H1 (cell line): ENCODE measurements at regions not wholly inside any gene's neighbourhood (a gene's known extent, or its start where the extent isn't known, plus 50 kb on each side); places are given as distances from the start of the nearest gene placed in this dataset.

Experiments used
- CTCF ChIA-PET: fragments of 300-600 bp; sonication (Branson Sonifier 250); formaldehyde crosslinking; loops from one replicate; lab custom pipeline; 2021; ENCODE audit not compliant: partially characterized antibody; lab: Charles Lee
- POLR2A ChIA-PET: fragments of 300-600 bp; sonication (Branson Sonifier 250); formaldehyde crosslinking; loops from one replicate; lab custom pipeline; 2021; ENCODE audit warnings: inconsistent platforms; ENCODE audit not compliant: partially characterized antibody; lab: Charles Lee
- DNase-seq, 2 experiments: peaks; one replicate each; pipeline versions ENCODE4 v3.0.0 to v3.0.0-alpha.2; 2010 to 2022; ENCODE audit warnings: low spot score in 2 of 2, low read depth in 1 of 2, mixed read lengths in 1 of 2
- FAIRE-seq: peaks from 2 replicates; lab custom pipeline; 2011; peaks lifted over from hg19 to GRCh38; lab: Jason Lieb, UNC
- H2AFZ ChIP-seq: 2 replicates; pipeline ENCODE4 v1.8.1; 2012; ENCODE audit warnings: low read length, inconsistent platforms
- H2AK5ac ChIP-seq: 2 replicates; pipeline ENCODE4 v1.6.1; 2013; ENCODE audit warnings: low read depth, low read length
- H2BK120ac ChIP-seq: replicated peaks from 2 replicates; pipeline ENCODE3; 2013; ENCODE audit warnings: low read depth, low read length, inconsistent platforms
- H2BK12ac ChIP-seq: 2 replicates; pipeline ENCODE4 v1.6.1; 2013; ENCODE audit warnings: low read depth, low read length
- H2BK15ac ChIP-seq: 2 replicates; pipeline ENCODE4 v1.6.1; 2013; ENCODE audit warnings: low read length
- H2BK20ac ChIP-seq: 2 replicates; pipeline ENCODE4 v1.6.1; 2013; ENCODE audit warnings: low read length
- H2BK5ac ChIP-seq: 2 replicates; pipeline ENCODE4 v1.6.1; 2013; ENCODE audit warnings: low read depth, low read length
- H3K14ac ChIP-seq: 2 replicates; pipeline ENCODE4 v1.6.1; 2013; ENCODE audit warnings: inconsistent platforms; ENCODE audit not compliant: insufficient read length
- H3K18ac ChIP-seq: 2 replicates; pipeline ENCODE4 v1.6.1; 2013; ENCODE audit warnings: low read length; ENCODE audit errors: extremely low read depth
- H3K23ac ChIP-seq: 2 replicates; pipeline ENCODE4 v1.6.1; 2013; ENCODE audit warnings: inconsistent platforms; ENCODE audit not compliant: insufficient read length
- H3K23me2 ChIP-seq: 2 replicates; pipeline ENCODE4 v1.6.1; 2013; ENCODE audit warnings: low read depth, low read length
- H3K27ac ChIP-seq: 2 replicates; pipeline ENCODE4 v1.6.1; 2011; ENCODE audit warnings: low read depth, low read length, inconsistent platforms
- H3K27me3 ChIP-seq, 4 experiments: replicated peaks in 1 of 4; 1 replicate in 1 of 4; 2 replicates in 3 of 4; pipeline versions ENCODE4 v1.6.1 to v1.8.1; 2011 to 2013; ENCODE audit warnings: low read length in 3 of 4, mild to moderate bottlenecking in 3 of 4, inconsistent platforms in 2 of 4, mixed read lengths in 2 of 4, moderate library complexity in 1 of 4; ENCODE audit not compliant: control insufficient read depth in 3 of 4, insufficient read depth in 3 of 4; ENCODE audit errors: extremely low read depth in 1 of 4
- H3K36me3 ChIP-seq, 4 experiments: 2 replicates each; pipeline versions ENCODE4 v1.6.1 to v1.8.1; 2011 to 2013; ENCODE audit warnings: mild to moderate bottlenecking in 4 of 4, low read length in 3 of 4, moderate library complexity in 2 of 4, control low read depth in 1 of 4, inconsistent platforms in 1 of 4; ENCODE audit not compliant: insufficient read depth in 4 of 4, control insufficient read depth in 2 of 4
- H3K4ac ChIP-seq: replicated peaks from 2 replicates; pipeline ENCODE3; 2013; ENCODE audit warnings: low read length, low read depth, mixed read lengths, inconsistent platforms; ENCODE audit not compliant: insufficient read length
- H3K4me1 ChIP-seq, 4 experiments: replicated peaks in 1 of 4; 1 replicate in 1 of 4; 2 replicates in 3 of 4; pipeline versions ENCODE4 v1.6.1 to v1.8.1; 2011 to 2013; ENCODE audit warnings: low read length in 3 of 4, inconsistent platforms in 2 of 4, mixed read lengths in 1 of 4; ENCODE audit not compliant: insufficient read depth in 4 of 4, control insufficient read depth in 3 of 4
- H3K4me2 ChIP-seq, 2 experiments: 2 replicates each; pipeline versions ENCODE4 v1.6.1 to v1.8.1; 2011 to 2013; ENCODE audit warnings: low read depth in 2 of 2, low read length in 2 of 2, control low read depth in 1 of 2, inconsistent platforms in 1 of 2, mild to moderate bottlenecking in 1 of 2; ENCODE audit not compliant: insufficient read depth in 1 of 2
- H3K4me3 ChIP-seq, 4 experiments: fragments of 200-600, 300-600 bp in 1 of 4; sonication (generic), shearing (Covaris generic), sonication (Bioruptor Twin) in 1 of 4; 2 replicates each; pipeline versions ENCODE4 v1.5.1 to v1.8.1; 2011 to 2016; ENCODE audit warnings: low read length in 4 of 4, low read depth in 3 of 4, control low read depth in 2 of 4, inconsistent platforms in 2 of 4, mild to moderate bottlenecking in 2 of 4, mixed read lengths in 1 of 4, moderate library complexity in 1 of 4; ENCODE audit not compliant: insufficient read depth in 2 of 4; ENCODE audit errors: extremely low read depth in 1 of 4
- H3K56ac ChIP-seq: replicated peaks from 2 replicates; pipeline ENCODE3; 2013; ENCODE audit warnings: low read depth, mild to moderate bottlenecking, mixed read lengths, low read length, inconsistent platforms; ENCODE audit not compliant: insufficient read length
- H3K79me1 ChIP-seq: 2 replicates; pipeline ENCODE4 v1.6.1; 2013; ENCODE audit warnings: low read depth, low read length, control low read depth
- H3K79me2 ChIP-seq, 2 experiments: 2 replicates each; pipeline versions ENCODE4 v1.6.1 to v1.8.1; 2012 to 2013; ENCODE audit warnings: low read length in 2 of 2, mild to moderate bottlenecking in 2 of 2, inconsistent platforms in 1 of 2; ENCODE audit not compliant: insufficient read depth in 2 of 2, control insufficient read depth in 1 of 2
- H3K9ac ChIP-seq, 4 experiments: replicated peaks in 1 of 4; 1 replicate in 1 of 4; 2 replicates in 3 of 4; pipeline versions ENCODE4 v1.6.1 to v1.8.1; 2011 to 2013; ENCODE audit warnings: low read depth in 3 of 4, low read length in 3 of 4, control low read depth in 2 of 4, mild to moderate bottlenecking in 2 of 4, moderate library complexity in 2 of 4, inconsistent platforms in 1 of 4; ENCODE audit errors: extremely low read depth in 1 of 4
- H3K9me3 ChIP-seq, 2 experiments: 2 replicates each; pipeline versions ENCODE4 v1.6.1 to v1.8.1; 2012 to 2013; ENCODE audit warnings: mild to moderate bottlenecking in 2 of 2, moderate library complexity in 2 of 2, control low read depth in 1 of 2, inconsistent platforms in 1 of 2, low read depth in 1 of 2, low read length in 1 of 2, mixed read lengths in 1 of 2; ENCODE audit not compliant: insufficient read depth in 2 of 2
- H4K20me1 ChIP-seq, 2 experiments: replicated peaks in 1 of 2; 2 replicates each; pipeline versions ENCODE3 to v1.8.1; 2011 to 2013; ENCODE audit warnings: inconsistent platforms in 2 of 2, low read length in 2 of 2, mild to moderate bottlenecking in 1 of 2; ENCODE audit not compliant: insufficient read depth in 2 of 2, control insufficient read depth in 1 of 2
- H4K5ac ChIP-seq: 2 replicates; pipeline ENCODE4 v1.6.1; 2013; ENCODE audit warnings: low read length, low read depth, mixed read lengths, inconsistent platforms; ENCODE audit not compliant: insufficient read length
- H4K8ac ChIP-seq: 2 replicates; pipeline ENCODE4 v1.8.0; 2013; ENCODE audit warnings: mild to moderate bottlenecking, moderate library complexity, low read length, inconsistent platforms; ENCODE audit not compliant: insufficient read depth; ENCODE audit errors: extremely low read depth
- H4K91ac ChIP-seq: replicated peaks from 2 replicates; pipeline ENCODE3; 2013; ENCODE audit warnings: low read length, mixed read lengths, inconsistent platforms; ENCODE audit not compliant: insufficient read length
- CREB1 ChIP-seq: IDR thresholded peaks from 2 replicates; pipeline ENCODE4 v1.6.1; 2012; ENCODE audit warnings: inconsistent platforms
- RAD21 ChIP-seq, 2 experiments: IDR thresholded peaks in 1 of 2; conservative IDR thresholded peaks in 1 of 2; 2 replicates each; pipeline ENCODE4 v1.6.1; 2011; ENCODE audit warnings: low read depth in 2 of 2, low read length in 2 of 2, improper control_type of control experiment in 1 of 2, inconsistent platforms in 1 of 2, mild to moderate bottlenecking in 1 of 2, moderate library complexity in 1 of 2
- WGBS, 2 experiments: shearing (Covaris generic) in 1 of 2; methylation state at CpG; one replicate each; pipeline versions ENCODE4 v1.1.6 to v1.1.7; 2013 to 2015; ENCODE audit warnings: low lambda C conversion rate in 2 of 2, mixed read lengths in 2 of 2, inconsistent platforms in 1 of 2, low coverage in 1 of 2, missing lambda C conversion rate in 1 of 2; ENCODE audit not compliant: insufficient replicate concordance in 2 of 2, insufficient coverage in 1 of 2, insufficient read length in 1 of 2; ENCODE audit errors: extremely low coverage in 1 of 2, missing lambda C conversion rate in 1 of 2; 5-methylcytosine and 5-hydroxymethylcytosine counted together

GRCh38 chr4:138092060-138092459 lies 150.1 kb downstream of the SLC7A11 start:
- H2BK12ac ChIP-seq: no peak overlapping the region
- POLR2A ChIA-PET: no interaction called here
- no peak for DNase-seq

More at GRCh38 chr4:138092060-138092459, 150.1 kb downstream of the SLC7A11 start:
- Histone ChIP-seq H2BK20ac (no peak overlapping the region), H3K23me2 (no peaks in the 10 kb centered on the region), H2BK5ac (no peak overlapping the region), H4K8ac (no peak overlapping the region), H3K14ac (no peak overlapping the region), H3K56ac (no peak overlapping the region), H3K27me3 (no peaks in the 10 kb centered on the region), H2BK15ac (no peak overlapping the region), H2AK5ac (no peak overlapping the region), H3K79me1 (no peaks in the 10 kb centered on the region), H4K20me1 (no peaks in the 10 kb centered on the region), H4K91ac (no peak overlapping the region), H3K4me2 (no peak overlapping the region), H3K27ac (no peak overlapping the region), H3K4me3 (no peak overlapping the region), H3K23ac (no peak overlapping the region), H3K9ac (no peak overlapping the region), H3K36me3 (no peaks in the 10 kb centered on the region), H2AFZ (no peak overlapping the region), H3K4ac (no peak overlapping the region), H3K9me3 (peaks cover 0 to 9% of the 10 kb centered on the region in 2 experiments; a peak in 1 of 4 replicates), H3K79me2 (no peaks in the 10 kb centered on the region), H4K5ac (no peak overlapping the region), H2BK120ac (no peak overlapping the region), H3K4me1 (no peaks in the 10 kb centered on the region), H3K18ac (no peak overlapping the region)
- CTCF ChIA-PET: interaction anchor here (3.0 to 5.9 kb wide), 3 partner anchors 55 to 90 kb away, joined by 26 to 103 read pairs (median 32); no protein-coding TSS in a partner anchor
- peak; percentile 26 to 27; a peak in 3 of 4 replicates for TF ChIP-seq RAD21 (IDR thresholded peaks at IDR 0.05 in 1 of 2, conservative IDR thresholded peaks at IDR 0.05 in 1 of 2; ENCODE audit: low read depth in 2 of 2, low read length in 2 of 2)
- no peak for TF ChIP-seq CREB1
- WGBS, 2 experiments: 91% methylated on average over 6 of the region's 6 CpGs; no CpG with 5 or more reads in 1 of the 2 experiments
- no peak for FAIRE-seq
